HG03469 (cell line): ENCODE measurements at regions not wholly inside any gene's neighbourhood (a gene's known extent, or its start where the extent isn't known, plus 50 kb on each side); places are given as distances from the start of the nearest gene placed in this dataset.
"Not testable (repeated sequence)": the region's sequence is repeated elsewhere in the genome, so short reads cannot be mapped to it uniquely, and the experiment has no call there.

ENCODE experiments used
- ATAC-seq: cut with Tn5 transposase; IDR thresholded peaks from one replicate; pipeline ENCODE4 v1.9.1; 2021; ENCODE audit warnings: mild to moderate bottlenecking, moderate library complexity, moderate number of reproducible peaks; ENCODE audit not compliant: unreplicated experiment

DNA sequence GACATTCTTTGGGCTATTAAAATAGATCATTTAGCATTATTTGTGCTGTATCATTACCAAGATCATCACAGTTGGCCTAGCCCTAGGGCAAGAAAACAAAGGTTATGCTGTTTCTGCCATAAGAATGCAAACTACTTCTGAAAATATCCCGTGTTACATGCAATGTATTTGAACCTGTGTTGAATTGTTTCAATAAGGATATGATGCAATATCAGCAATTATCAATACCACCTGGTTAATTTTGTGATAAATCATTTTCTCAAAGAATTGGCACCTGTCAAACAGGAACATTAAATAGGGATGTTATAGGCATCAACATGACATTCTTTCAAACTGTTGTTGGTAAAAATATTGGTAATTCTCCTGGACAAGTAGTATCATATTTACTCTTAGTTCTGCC lies 2002.0 kb upstream of the CDH9 start:
- ATAC-seq, result no peak

GRCh38 chr5:29039994-29040393 lies 2001.6 kb upstream of the CDH9 start:
- ATAC-seq, result no peak

DNA sequence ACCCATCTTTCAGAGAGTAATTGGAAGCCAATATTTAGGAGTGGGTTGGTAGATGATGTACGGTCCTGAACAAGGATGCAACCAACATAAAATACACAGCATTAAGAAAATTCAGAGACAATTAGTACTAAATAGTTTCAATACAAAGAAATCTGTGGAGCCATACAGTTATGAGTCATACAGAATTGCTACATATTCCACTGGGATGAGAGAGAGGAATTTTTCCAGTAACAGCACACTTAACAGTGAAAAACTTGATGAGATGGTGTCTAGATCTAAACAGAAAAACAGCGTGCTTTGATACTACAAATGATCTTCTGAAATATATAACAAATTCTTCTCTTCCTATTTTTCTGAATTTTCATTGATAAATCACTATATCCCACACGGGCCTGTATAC lies 1999.3 kb upstream of the CDH9 start:
- no peak for ATAC-seq

GRCh38 chr5:29024052-29024451 lies 1985.7 kb upstream of the CDH9 start:
- no peak for ATAC-seq

DNA sequence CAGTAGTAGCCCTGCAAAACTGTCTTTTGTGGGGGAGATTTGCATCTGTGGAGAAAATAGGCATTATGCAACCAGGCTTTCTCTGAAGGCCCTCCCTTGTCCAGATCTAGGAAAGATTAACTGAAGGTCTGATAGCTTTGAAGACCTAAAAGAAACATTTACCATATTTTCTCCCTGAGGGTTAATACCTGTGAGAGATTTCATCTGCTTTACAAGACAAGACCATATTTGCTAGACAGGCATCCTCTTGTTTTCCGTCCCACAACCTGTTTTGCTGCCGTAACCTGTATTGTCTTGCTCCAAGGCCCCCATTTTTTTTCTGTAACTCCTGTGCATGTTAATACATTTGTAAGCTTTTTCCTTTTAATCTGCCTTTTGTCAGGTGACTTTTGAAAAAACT lies 1985.2 kb upstream of the CDH9 start:
- no peak for ATAC-seq

DNA sequence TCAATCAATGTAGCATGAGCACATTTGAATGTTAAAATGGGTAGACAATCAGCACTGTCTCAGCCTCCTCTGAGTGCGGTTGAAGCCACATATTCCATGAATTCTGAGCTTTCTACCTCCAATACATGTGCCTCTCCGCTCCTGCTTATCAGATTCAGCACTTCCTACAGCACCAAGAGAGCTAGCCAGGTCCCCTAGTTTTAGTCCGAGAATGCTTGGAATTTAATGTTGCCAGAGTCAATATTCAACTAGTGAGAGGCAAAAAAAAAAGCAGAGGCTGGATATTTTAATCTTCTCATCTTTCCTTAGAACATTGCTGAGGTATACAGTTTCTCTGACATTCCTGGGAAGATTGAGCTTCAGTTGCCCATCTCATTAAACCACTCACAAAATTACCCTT lies 1979.1 kb upstream of the CDH9 start:
- no peak for ATAC-seq

GRCh38 chr5:29016067-29016466 lies 1977.7 kb upstream of the CDH9 start:
- ATAC-seq, result no peak

DNA sequence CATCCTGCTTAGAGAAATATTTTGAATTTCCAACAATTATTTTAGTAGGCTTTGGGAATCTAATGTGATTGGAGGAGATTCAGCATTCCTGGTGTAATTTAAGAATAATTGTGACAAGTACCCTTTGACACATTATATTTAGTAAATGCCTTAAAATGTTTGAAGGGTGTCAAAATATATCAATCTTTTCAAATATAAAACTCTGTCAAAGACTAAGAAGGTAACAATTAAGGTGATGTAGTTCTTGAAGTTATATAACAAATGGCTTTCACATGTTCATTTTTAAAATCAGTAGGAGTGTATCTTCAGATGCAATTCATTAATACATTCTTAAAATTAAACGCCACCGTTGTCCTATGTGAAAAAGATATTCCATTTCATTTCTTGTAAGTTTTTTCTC lies 1977.1 kb upstream of the CDH9 start:
- no peak for ATAC-seq

DNA sequence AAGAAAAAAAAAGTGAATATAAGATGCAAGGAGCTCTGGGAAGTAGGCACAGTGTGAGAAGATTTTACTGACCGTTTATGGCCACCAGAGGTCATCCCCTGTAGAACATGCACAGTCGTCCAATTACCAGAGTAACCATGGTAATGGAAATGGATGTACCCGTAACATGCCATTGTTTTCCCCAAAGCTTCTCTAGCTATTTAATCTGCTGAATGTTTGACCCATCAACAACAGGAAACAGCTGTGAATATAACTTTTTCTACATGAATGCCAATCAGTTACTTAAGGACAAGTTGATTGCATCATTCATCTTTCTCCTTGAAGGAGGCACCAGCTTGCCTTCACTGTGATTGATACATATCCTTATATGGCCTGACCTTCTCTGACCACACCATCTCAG lies 1967.0 kb upstream of the CDH9 start:
- no peak for ATAC-seq

DNA sequence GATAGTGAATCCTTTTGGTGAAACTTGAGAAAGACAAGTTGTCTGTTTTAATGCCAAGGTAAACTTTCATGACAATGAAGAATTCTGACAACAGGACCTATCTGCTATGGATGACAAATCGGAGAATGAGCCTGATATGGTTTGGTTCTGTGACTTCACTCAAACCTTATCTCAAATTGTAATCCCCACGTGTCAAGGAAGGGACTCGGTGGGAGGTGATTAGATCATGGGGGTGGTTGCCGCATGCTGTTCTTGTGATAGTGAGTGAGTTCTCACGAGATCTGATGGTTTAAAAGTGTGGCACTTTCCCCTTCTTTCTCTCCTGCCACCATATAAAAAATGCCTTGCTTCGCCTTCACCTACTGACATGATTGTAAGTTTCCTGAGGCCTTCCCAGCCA lies 1964.1 kb upstream of the CDH9 start:
- no peak for ATAC-seq

- ATAC-seq, result no peak
These were observed 1963.3 kb upstream of the CDH9 start for GRCh38 chr5:29001666-29002065.

DNA sequence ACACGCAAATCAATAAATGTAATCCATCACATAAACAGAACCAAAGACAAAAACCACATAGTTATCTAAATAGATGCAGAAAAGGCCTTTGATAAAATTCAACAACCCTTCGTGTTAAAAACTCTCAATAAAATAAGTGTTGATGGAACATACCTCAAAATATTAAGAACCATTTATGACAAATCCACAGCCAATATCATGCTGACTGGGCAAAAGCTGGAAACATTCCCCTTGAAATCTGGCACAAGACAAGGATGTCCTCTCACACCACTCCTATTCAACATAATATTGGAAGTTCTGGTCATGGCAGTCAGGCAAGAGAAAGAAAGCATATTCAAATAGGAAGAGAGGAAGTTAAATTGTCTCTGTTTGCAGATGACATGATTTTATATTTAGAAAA lies 1946.3 kb upstream of the CDH9 start:
- ATAC-seq, result no peak

DNA sequence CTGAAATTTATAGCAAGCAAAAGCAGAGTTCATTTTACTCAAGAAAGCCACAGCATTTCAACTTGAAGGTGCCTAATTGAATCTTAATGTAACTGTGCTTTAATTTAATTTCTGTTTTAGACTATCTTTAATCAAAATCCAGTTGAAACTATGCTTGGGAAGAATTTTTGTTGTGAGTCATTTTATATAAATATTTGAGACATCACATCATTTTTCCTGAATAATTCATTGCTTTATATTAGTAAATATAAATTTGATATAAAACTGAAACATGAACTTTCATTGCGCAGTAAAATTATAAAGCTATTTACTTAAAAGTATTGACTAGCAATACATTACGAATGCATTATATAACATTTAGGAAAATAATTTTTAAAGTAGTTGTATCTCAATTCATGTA lies 1937.1 kb upstream of the CDH9 start:
- ATAC-seq, result no peak

DNA sequence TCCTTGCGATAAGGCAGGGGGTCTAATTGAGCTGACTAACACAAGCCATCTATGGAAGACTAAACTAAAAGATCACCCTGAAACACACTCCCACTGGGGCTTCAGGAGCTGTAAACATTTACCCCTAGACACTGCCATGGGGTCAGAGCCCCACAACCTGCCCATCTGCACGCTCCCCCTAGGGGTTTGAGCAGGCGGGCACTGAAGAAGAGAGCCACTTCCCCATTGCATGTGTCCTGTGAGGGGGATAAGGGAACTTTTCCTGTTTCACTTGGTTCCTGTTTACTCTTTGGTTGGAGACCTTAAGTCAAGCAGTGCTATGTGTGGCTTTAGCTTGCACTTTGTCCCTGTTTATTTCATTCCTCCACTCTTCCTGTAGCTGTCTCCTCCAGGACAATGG lies 1929.5 kb upstream of the CDH9 start:
- ATAC-seq, result no peak

DNA sequence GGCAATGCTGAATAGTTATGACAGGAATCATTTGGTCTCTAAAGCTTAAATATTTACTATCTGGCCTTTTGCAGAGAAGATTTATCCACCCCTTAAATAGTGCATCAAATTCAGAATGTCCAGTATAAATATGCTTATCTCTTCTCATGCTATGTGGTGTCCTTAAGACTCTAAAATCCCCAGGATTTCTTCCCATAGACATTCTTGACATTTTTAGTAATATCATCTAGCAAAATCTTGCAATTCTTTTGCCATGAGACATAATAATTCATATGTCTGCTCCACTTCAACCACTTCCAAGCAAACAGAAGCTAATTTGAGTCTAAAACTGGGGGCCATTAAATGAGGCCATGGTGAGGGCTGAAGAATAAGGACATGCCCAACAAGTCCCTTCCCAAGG lies 1923.4 kb upstream of the CDH9 start:
- no peak for ATAC-seq

DNA sequence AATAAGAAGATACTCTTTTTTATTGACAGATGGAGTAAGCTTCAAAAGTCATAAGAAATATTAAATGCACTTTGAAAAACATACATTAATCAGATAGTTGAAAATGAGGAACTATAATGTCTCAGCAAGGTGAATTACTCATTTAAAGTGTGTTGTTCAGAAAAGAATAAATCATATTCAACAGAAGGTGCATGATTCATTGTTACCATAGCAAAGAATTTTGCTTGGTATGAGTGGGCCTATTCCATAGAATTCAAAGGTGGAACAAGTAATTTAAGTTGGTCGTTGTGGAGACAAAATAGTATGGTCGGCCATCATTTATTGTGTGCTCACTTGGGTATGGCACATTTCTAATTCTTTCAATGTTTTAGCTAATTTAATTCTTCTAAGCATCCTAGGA lies 1920.2 kb upstream of the CDH9 start:
- no peak for ATAC-seq

GRCh38 chr5:28957450-28957849 lies 1919.1 kb upstream of the CDH9 start:
- no peak for ATAC-seq

DNA sequence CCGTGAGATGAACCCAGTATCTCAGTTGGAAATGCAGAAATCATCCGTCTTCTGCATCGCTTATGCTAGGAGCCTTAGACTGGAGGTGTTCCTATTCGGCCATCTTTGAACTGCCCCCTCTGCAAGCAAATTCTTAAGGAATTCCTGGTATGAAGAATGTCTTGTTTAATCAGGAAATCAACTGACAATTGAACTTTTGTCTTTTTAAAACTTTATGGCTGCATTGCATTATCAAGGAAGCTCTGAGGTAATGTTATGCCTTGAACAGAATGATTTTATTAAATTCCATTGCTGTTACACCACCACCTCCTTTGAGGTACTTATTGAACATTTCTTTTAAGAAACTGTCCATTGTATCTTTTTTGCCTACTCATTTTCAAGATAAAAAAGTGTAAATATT lies 1915.7 kb upstream of the CDH9 start:
- ATAC-seq, result no peak

GRCh38 chr5:28947865-28948264 lies 1909.5 kb upstream of the CDH9 start:
- no peak for ATAC-seq

DNA sequence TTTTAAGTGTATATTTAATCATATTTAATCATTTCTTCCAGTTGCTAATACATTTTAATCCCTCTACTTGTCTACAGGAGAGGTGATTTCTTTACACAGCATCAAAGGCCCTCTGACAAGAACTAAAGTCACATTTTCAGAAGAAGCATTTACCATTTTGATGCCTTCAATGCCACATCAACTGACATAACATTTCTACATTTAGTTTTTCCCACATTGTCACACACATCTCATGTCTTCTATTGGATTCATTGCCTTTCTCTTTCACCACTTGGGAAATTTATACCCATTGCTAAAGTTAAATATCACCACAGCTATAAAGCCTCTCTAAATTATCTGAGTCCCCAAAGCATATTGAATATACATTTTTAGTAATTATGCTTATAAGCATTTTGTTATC lies 1907.5 kb upstream of the CDH9 start:
- no peak for ATAC-seq

DNA sequence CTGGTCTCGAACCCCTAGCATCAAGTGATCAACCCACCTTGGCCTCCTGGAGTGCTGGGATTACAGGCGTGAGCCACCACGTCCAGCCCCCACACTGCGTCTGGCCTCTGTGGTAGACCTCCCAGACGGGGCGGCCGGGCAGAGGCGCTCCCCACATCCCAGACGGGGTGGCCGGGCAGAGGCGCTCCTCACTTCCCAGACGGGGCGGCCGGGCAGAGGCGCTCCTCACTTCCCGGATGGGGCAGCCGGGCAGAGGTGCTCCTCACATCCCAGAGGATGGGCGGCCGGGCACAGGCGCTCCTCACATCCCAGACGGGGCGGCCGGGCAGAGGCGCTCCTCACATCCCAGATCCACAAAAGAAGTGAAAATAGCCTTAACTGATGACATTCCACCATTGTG lies 1891.0 kb upstream of the CDH9 start:
- ATAC-seq, result not testable (repeated sequence)

GRCh38 chr5:28928327-28928790 lies 1890.0 kb upstream of the CDH9 start:
- not testable (repeated sequence) for ATAC-seq

GRCh38 chr5:28927559-28928326 lies 1889.4 kb upstream of the CDH9 start:
- ATAC-seq, result no peak
